ENCODE measurements at regions not wholly inside any gene's neighbourhood (a gene's known extent, or its start where the extent isn't known, plus 50 kb on each side); places are given as distances from the start of the nearest gene placed in this dataset.
A peak's percentile ranks its signal among the peaks of the same experiment; 100 is the strongest.
"Not testable (repeated sequence)": the region's sequence is repeated elsewhere in the genome, so short reads cannot be mapped to it uniquely, and the experiment has no call there.

DNA sequence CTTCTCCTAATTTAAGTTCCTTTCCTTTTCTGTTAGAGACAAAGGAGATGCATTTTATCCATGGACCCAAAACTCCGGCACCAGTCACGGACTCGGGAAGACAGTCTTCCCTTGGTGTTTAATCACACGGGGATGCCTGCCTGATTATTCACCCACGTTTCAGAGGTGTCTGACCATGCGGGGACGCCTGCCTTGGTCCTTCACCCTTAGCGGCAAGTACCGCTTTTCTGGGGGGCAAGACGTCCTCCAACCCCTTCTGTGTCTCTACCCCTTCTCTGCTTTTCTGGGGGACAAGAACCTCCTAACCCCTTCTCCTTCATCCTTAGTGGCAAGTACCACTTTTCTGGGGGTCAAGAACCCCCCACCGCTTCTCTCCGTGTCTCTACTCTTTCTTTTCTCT, 816.9 kb upstream of the VRK2 start:
- DNase-seq (ENCODE audit: low read depth in 2 of 3, low spot score in 2 of 3) = not testable (repeated sequence)

DNA sequence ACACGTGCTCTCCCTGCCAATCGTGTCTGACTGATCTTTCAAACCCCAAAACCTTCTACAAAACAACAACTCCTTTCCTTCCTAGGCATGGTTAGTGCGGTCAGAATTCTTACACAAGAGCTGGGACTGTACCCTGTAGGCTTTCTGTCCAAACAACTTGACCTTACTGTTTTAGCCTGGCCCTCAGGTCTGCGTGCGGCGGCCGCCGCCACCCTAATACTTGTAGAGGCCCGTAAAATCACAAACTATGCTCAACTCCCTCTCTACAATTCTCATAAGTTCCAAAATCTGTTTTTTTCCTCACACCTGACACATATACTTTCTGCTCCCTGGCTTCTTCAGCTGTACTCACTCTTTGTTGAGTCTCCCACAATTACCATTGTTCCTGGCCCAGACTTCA, 814.3 kb upstream of the VRK2 start:
- DNase-seq (ENCODE audit: low read depth in 2 of 3, low spot score in 2 of 3) = not testable (repeated sequence)

DNA sequence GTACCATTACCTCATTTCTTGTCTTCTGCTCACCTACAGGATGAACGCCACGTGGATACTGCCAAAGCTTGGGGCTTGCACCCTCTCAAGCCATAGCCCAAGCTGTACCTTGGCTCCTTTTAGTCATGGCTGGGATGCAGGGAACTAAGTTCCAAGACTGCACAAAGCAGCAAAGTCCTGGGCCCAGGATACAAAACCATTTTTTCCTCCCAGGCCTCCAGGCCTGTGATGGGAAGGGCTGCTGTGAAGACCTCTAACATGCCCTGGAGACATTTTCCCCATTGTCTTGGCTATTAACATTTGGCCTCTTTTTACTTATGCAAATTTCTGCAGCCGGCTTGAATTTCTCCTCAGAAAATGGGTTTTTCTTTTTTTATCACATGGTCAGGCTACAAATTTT, 795.1 kb upstream of the VRK2 start:
- DNase-seq (ENCODE audit: low read depth in 2 of 3, low spot score in 2 of 3) = not testable (repeated sequence)

DNA sequence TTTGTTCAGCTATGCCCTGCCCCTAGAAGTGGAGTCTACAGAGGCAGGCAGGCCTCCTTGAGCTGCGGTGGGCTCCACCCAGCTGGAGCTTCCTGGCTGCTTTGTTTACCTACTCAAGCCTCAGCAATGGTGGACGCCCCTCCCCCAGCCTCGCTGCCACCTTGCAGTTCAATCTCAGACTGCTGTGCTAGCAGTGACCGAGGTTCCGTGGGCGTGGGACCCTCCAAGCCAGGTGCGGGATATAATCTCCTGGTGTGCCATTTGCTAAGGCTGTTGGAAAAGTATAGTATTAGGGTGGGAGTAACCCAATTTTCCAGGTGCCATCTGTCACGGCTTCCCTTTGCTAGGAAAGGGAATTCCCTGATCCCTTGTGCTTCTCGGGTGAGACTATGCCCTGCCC, 770.2 kb upstream of the VRK2 start:
- not testable (repeated sequence) for DNase-seq (ENCODE audit: low read depth in 2 of 3, low spot score in 2 of 3)

DNA sequence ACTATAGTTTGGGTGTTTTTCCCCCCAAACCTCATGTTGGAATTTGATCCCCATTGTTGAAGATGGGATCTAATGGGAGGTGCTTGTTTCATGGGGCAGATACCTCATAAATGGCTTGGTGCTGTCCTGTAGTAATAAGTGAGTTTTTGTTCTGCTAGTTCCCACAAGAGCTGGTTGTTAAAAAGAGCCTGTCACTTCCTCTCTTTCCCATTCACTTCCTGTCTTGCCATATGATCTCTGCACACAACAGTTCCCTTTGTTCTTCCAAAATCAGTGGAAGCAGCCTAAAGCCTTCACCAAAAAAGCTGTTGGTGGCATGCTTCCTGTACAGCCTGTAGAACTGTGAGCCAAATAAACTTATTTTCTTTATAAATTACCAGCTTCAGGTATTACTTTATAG, 768.2 kb upstream of the VRK2 start:
- DNase-seq (ENCODE audit: low read depth in 2 of 3, low spot score in 2 of 3) = no peak

DNA sequence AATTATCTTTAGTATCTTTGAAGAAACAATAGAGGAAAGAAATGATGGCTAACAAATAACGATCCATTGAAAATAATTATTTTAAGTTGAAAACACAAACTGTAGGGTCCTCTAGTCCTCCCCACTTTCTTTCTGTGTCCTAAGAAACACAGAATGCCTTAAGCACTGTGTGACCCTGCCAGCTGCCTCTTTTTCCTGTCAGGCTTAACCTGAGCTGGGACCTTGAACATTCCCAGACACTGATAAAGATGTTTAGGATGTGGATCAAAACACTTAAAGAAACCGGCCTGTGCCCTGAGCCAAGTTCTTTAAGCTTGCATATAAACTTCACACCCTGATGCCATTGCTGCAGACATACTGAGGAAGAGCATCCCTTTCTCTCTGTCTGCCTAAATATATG, 755.4 kb upstream of the VRK2 start:
- no peak for DNase-seq (ENCODE audit: low read depth in 2 of 3, low spot score in 2 of 3)

DNA sequence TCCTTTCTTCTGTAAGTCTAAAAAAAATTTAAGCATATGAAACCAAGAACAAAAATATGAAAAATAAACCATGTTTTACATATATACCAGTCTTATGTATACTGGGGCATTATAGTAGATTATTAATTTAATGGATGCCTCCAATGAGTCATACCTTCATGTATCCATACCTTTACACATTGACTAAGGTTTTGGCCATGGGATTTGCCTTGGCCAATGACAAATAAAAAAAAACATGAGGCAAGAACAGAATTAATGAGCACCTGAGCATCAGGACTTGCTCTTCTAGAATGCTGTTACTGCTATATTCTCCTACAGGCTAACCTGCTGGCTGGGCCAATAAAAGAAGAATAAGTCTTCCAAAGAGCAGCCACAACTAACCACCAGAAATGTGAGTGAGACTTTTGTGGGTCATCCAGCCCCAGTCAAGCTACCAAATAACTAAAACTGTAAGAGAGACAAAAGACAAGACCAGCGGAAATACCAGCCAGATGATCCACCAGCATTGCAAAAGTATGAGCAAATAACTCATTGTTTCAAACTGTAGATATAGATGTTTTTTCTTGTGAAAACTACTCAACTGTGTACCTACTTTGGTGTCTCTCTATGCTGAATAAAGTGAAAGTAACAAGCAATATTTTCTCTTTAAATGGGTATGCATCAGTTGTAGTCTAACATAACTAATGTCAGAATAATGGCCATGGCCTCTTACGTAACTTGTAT, 749.6 kb upstream of the VRK2 start:
- no peak for DNase-seq (ENCODE audit: low read depth in 2 of 3, low spot score in 2 of 3)

DNA sequence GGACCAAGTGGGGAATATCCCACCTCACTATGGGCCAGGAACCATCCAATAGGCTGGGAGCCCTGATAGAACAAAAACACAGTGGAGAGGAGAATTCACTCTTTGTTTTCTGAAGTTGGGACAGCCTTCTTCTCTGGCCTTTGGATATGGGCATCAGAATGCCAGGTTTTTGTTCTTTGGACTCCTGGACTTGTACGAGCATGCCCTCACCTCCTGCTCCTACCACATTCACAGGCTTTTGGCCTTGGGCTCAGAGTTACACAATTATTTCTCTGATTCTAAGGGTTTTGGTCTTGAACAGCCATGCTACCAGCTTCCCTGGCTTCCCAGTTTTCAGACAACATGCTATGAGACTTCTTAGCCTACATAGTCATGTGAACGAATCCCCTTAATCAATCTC, 732.9 kb upstream of the VRK2 start:
- no peak for DNase-seq (ENCODE audit: low read depth in 2 of 3, low spot score in 2 of 3)

DNA sequence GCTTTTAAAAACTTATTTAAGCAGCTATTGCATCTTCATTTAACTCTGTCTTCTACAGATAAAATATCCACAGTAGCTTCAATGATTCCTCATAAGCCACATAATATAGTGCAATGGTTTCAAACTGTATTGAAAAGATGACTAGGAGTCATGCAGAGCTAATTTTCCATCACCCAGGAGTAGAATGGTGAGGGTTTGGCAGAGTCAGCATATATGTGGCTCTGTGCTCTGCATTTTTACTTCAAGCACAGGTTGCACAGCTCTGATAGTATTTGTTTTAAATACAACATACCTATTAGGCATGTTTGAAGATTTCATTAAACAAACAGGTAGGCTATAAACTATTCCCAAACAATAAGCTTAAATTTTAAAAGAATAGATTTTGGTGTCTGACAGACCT, 731.9 kb upstream of the VRK2 start:
- no peak for DNase-seq (ENCODE audit: low read depth in 2 of 3, low spot score in 2 of 3)

DNA sequence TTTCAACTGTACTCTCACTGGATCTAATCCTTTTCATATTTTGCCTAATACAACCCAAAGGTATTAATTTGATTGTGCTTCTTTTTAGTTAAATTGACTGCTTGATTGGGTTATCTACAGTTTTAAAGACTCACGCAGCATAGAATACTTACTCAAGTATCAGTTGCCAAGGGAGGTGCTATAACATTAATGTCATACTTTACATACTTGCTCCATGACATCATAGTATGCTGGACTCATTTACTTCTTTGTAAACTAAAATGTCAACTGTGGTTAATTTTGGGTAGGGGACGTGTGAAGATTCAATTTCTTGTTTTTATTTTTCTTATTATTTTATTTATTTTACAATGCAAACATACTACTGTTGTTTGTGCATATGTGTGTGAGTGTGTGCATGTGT, 716.2 kb upstream of the VRK2 start:
- no peak for DNase-seq (ENCODE audit: low read depth in 2 of 3, low spot score in 2 of 3)

DNA sequence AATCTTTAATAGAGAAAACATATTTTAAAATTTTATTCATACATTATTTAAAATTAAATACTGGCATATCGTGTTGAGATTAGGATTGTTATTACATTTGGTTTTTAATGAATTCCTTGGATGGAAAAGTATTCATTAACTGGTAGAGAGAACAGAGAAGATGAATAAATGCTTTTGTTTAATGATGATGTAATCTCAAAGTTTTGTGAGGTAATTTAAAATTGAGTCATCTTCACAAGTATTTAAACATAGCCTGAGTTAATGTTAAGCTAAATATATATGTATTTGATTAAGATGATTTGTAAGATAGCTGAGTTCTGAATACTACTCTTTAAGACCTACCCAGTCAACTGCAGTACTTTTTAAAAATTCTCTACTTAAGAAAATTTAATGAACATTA, 713.4 kb upstream of the VRK2 start:
- DNase-seq (ENCODE audit: low read depth in 2 of 3, low spot score in 2 of 3) = no peak

DNA sequence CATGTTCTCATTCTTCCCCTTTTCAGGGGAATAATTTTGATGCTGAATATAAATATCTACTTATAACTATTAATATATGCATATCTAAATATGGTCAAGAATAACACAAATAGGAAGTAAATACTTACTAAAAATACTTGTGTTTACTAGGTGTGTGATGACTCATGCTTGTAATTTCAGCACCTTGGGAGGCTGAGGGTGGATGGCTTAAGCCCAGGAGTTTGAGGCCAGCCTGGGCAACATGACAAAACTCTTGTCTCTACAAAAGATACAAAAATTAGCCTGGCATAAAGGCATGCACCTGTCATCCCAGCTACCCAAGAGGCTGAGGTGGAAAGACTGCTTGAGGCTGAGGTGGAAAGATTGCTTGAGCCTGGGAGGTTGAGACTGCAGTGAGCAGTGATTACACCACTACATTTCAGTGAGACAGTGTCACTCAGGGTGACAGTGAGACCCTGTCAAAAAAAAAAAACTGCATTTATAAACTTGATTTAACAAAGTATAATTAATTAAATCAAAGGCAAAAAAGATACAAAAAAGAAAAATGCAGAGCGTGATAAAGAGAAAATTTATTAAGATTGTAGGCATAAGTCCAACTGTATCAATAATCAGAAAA, 703.1 kb upstream of the VRK2 start:
- no peak for DNase-seq (ENCODE audit: low read depth in 2 of 3, low spot score in 2 of 3)

DNA sequence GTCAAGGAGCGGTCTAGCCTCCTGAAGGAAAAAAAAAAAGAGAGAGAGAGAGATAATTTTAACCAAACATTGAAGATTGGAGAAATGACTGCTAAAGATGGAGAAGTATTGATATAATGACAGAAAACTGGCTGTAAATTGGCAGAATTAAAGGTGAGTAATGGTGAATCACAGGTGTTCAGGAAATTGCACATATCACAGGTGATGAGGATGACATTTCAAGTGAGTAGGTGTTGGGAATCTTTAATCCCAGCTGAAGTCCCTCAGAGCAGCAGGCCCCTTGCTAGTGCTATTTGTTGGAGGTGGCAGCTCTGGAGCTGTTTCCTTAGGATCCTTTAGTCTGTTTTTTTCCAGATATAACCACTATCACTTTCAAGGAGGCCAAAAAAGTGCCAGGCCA, 678.4 kb upstream of the VRK2 start:
- DNase-seq (ENCODE audit: low read depth in 2 of 3, low spot score in 2 of 3) = no peak

DNA sequence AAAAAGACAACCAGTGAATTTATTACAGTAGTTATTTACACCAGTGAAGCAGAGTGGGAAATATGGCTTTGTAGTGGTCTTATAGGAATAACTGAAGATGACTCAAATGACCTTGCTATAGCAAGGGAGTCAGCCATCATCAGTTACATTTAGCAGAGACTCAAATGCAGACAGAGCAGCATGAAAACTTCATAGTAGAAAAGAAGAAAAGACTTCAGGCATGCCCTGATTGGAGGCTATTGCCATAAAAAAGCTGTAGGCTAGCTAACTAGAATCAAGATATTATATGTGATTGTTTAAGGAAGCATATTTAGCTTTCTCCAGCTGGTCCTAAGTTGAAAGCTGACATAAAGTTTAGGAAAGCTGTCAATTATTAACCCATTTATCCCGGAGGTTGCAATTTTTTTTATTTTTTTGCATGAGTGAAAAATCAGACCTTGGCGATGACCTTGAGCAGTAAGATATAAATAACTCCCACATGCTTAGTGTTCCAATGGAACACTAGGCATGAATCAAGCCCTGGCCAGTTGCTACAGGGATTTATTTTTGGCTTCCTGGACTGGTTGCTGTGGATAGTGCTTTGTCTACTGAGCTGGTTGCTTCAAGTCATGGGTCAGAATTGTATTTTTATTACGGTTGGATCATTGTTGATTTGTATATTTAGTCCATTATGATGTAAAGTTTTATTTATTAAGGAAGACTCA, 675.6 kb upstream of the VRK2 start:
- no peak for DNase-seq (ENCODE audit: low read depth in 2 of 3, low spot score in 2 of 3)

DNA sequence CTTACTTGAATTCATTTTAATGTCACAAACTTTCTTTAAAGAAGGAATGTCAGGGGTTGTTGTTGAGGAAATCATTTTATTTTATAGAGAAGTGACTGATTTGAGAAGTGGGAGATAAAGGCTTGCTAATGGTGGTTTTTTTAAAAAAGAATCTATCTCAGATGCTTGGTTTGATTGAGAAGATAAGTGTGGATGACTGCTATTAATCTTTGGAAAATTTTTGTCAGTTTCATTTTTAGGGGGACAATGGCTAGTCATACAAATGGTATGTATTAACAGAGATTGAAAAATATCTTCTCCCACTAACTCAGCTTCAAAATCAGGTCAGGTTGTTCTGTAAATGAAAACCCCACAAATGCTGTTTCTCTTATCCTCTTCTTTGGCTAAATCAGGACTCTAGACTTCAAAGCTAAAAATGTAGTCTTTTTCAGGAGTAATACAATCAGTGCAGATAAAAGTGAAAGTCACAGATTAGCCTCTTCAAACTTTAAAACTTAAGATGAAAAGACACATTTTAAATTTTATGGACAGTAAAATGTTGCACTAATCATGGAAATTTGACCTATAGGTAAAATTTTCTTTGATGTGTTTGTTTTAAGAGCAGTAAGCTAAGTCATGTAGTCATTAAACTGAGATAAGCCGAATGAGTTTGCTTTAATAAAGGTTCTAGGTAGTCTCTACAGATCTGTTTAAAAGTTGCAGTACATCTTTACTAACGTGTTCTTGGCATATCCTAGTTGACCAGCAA, 674.2 kb upstream of the VRK2 start:
- DNase-seq (ENCODE audit: low read depth in 2 of 3, low spot score in 2 of 3) = no peak

DNA sequence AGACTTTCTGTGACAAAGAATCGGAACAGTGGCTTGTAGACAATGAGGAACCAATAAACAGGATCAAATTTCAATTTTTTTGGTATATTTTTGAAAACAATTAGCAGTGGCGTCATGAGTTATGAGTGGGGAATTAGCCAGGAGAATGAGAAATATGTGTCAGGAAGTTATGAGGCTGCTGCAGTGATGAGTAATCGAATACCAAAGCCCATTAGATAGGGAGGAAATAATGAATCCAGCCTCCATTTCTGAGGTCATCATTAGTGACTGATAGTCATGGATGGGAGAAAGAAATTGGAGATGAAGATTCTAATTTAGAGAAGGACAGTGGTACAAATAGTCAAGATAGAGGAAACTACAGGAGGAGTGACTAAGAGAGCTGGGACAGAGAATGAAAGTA, 673.1 kb upstream of the VRK2 start:
- DNase-seq (ENCODE audit: low read depth in 2 of 3, low spot score in 2 of 3) = no peak

DNA sequence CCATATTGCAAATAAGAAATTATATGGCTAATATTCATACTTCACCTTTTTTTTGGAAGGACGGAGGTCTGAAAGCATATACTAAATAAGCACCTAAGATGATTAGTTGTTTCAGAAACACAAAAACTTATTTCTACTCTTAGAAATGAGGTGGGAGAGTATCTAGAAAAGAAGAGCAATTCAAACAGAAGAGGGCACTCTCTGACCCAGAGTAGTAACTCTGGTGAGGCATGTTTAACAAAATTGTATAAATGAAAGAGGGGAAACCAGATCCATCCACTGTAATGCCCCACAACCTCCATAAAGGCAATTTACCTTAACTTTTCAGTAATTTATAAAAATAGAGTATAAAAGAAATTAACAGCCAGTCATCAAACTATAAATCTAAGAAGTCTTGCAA, 669.6 kb upstream of the VRK2 start:
- DNase-seq (ENCODE audit: low read depth in 2 of 3, low spot score in 2 of 3) = peak in 2 of 3 donors; percentile 22 to 49

DNA sequence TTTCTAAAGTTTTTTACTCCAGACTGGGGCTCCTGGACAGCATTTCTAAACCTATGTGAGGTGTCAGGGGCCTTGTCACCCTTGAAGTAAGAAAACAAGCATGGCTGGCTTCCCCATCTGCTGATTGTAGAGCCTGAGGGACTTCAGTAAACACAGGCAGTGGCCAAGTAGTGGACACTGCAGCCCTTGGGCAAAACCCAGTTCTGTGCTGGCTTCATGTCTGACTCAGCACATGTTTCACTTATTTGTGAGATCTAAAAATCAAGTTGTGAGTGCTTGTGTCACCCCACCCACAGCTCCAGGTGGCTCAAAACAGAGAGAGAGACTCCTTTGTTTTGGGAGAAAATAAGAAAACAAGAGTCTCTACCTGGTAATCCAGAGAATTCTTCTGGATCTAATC, 660.3 kb upstream of the VRK2 start:
- no peak for DNase-seq (ENCODE audit: low read depth in 2 of 3, low spot score in 2 of 3)

DNA sequence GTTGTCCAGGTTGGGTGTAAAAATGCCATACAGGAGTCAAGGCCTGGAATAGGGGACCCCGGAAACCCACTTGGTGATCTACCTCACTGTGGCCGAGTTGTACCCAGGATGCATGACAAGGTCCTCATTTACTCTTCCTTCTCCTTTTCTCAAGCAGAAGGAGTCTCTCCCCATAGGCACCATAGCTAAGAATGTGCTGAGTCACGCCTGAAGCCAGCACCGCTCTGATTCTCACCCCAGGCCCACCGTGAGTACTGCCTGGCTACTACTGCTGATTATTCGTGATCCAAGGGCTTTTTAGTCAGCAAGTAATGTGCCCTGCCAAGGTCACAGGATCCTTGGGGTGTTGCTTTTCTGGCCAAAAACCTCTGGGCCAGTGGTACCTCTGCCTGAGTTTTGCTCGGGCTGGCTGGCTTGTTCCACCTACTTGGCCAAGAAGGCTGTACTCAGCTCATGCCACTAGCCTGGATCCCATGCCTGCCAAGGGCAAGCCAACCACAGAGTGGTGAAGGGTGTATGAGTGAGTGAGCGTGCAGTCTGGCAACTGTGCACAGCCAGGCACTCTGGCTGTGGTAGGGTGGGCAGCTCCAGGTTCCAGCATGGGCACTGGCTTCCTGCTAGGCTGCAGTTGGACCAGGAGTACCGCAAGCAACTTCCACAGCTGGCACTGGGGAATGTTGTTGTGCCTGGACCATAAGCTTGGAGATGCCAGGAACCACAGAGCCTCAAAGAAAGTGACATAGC, 650.1 kb upstream of the VRK2 start:
- peak in 2 of 3 donors; percentile 40 to 79 for DNase-seq (ENCODE audit: low read depth in 2 of 3, low spot score in 2 of 3)

DNA sequence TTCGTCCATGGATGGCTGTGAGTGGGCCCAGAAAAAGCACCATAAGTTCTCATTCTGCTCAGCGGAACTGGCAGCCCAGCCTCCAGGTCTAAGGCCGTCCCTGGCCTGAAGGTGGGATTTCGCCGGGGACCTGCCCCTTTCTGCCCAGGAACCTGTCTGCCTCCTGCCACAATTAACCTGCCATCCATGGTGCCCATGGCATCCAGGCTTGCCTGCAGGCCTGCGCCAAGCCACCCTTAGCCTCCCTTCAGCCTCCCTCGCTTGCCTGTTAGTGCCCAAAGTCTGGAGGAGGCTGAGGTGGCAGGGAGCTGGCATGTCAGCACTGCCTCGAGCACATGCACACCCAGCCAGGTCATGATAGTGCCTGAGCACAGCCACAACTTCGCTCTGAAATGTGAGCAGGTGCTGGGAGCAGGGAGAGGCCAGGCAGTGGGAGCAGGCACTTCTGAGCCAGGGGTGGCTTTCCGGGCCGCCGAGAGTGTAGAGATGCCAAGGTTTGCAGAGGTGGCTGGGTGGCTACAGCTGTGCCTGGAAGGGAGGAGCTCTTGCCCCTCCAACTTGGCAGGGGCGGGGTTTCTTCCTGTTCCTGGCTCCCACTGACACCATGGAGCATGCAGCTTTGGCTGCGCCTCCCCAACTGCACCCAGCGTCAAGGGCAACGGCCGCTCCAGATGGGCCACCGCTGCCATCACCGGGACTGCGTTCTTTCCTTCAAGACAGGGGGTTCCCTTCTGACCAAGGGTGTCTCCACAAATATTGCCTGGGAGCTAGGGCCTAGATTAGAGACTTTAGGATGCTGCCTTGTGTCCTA, 648.9 kb upstream of the VRK2 start:
- no peak for DNase-seq (ENCODE audit: low read depth in 2 of 3, low spot score in 2 of 3)

All from hematopoietic multipotent progenitor cell (in vitro differentiated cells).